PC-9 (cell line): ENCODE measurements at regions not wholly inside any gene's neighbourhood (a gene's known extent, or its start where the extent isn't known, plus 50 kb on each side); places are given as distances from the start of the nearest gene placed in this dataset.

Source experiments
- EZH2 ChIP-seq: fragments of 200-600 bp; sonication (generic); IDR thresholded peaks from 2 replicates; pipeline ENCODE4 v1.8.0; 2017; ENCODE audit warnings: antibody characterized with exemption, low read depth
- TF ChIP-seq, protein P1 (sequence below): fragments of 200-600 bp; sonication (generic); conservative IDR thresholded peaks from 2 replicates; pipeline ENCODE4 v1.6.1; 2017; ENCODE audit warnings: mixed run types, antibody characterized with exemption, mild to moderate bottlenecking, moderate library complexity

DNA sequence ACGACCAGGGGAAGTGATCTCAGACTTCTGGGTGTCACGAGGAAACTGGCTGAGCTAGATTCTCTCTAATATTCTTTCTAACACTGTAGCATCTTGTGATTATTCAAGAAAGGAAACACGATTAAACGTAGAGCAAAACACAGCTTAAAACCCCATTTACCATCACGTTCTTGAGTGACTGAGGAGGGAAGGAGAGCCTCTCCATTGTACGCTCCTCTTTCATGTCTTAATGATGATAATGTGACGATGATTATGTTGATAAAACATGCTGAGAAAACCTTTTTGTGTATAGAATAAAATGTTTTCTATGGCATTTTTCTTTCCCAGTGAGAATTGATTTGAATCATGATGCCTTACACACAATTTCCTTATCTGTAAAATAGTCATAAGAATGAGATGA is 705.6 kb upstream of the ID2 start:
- TF ChIP-seq, protein P1, sequence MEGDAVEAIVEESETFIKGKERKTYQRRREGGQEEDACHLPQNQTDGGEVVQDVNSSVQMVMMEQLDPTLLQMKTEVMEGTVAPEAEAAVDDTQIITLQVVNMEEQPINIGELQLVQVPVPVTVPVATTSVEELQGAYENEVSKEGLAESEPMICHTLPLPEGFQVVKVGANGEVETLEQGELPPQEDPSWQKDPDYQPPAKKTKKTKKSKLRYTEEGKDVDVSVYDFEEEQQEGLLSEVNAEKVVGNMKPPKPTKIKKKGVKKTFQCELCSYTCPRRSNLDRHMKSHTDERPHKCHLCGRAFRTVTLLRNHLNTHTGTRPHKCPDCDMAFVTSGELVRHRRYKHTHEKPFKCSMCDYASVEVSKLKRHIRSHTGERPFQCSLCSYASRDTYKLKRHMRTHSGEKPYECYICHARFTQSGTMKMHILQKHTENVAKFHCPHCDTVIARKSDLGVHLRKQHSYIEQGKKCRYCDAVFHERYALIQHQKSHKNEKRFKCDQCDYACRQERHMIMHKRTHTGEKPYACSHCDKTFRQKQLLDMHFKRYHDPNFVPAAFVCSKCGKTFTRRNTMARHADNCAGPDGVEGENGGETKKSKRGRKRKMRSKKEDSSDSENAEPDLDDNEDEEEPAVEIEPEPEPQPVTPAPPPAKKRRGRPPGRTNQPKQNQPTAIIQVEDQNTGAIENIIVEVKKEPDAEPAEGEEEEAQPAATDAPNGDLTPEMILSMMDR: no peak
- no peak for TF ChIP-seq EZH2
